Thyroid gland (tissue), 4 donors: ENCODE measurements at regions not wholly inside any gene's neighbourhood (a gene's known extent, or its start where the extent isn't known, plus 50 kb on each side); places are given as distances from the start of the nearest gene placed in this dataset.
"Not testable (repeated sequence)": the region's sequence is repeated elsewhere in the genome, so short reads cannot be mapped to it uniquely, and the experiment has no call there.

Source experiments
- DNase-seq, 2 donors: peaks; one replicate each; pipeline ENCODE4 v3.0.0-alpha.2; 2019
- H3K27ac ChIP-seq, 3 donors: fragments of 200-600 bp; sonication (generic); 1 replicate in 2 of 3; 2 replicates in 1 of 3; pipeline ENCODE4 v1.5.1; 2016 to 2019; ENCODE audit warnings: mild to moderate bottlenecking in 1 of 3, moderate library complexity in 1 of 3
- H3K27me3 ChIP-seq: fragments of 200-600 bp; sonication (generic); one replicate; pipeline ENCODE4 v1.5.1; 2019
- H3K36me3 ChIP-seq, 2 donors: fragments of 200-600 bp; sonication (generic); one replicate each; pipeline ENCODE4 v1.5.1; 2016 to 2019
- H3K4me1 ChIP-seq, 2 donors: fragments of 200-600 bp; sonication (generic); one replicate each; pipeline ENCODE4 v1.5.1; 2017 to 2019
- H3K4me3 ChIP-seq, 3 donors: fragments of 200-600 bp; sonication (generic); replicated peaks in 1 of 3; 1 replicate in 2 of 3; 2 replicates in 1 of 3; pipeline ENCODE4 v1.5.1; 2016; ENCODE audit warnings: mild to moderate bottlenecking in 1 of 3
- H3K9me3 ChIP-seq: fragments of 200-600 bp; sonication (generic); one replicate; pipeline ENCODE4 v1.5.1; 2017
- CTCF ChIP-seq, 6 experiments: fragments of 200-600 bp in 3 of 6; fragments of 450-650 bp in 3 of 6; sonication (generic) in 3 of 6; IDR thresholded peaks; one replicate each; pipeline ENCODE4 v1.5.1; 2016 to 2019; ENCODE audit warnings: antibody characterized with exemption in 6 of 6, mild to moderate bottlenecking in 2 of 6, inconsistent platforms in 1 of 6, moderate library complexity in 1 of 6
- POLR2A ChIP-seq, 2 donors: fragments of 450-650 bp; IDR thresholded peaks; one replicate each; pipeline ENCODE4 v1.6.1; 2017; ENCODE audit warnings: antibody characterized with exemption in 2 of 2, mild to moderate bottlenecking in 2 of 2, moderate library complexity in 1 of 2
- WGBS, 2 donors: methylation state at CpG; one replicate each; pipeline ENCODE4 v1.1.5; 2017; 5-methylcytosine and 5-hydroxymethylcytosine counted together
- intact Hi-C: fragments of 100-400 bp; cut with DNase I; formaldehyde crosslinking; loops from one replicate; pipeline ENCODE4 v1.15.1; 2023

GRCh38 chr10:61016007-61016406, 72.0 kb upstream of the RHOBTB1 start:
- H3K27me3 ChIP-seq = no peaks in the 10 kb centered on the region
- no peaks in the 10 kb centered on the region for H3K36me3 ChIP-seq
- H3K9me3 ChIP-seq = no peaks in the 10 kb centered on the region
- WGBS, 2 donors = 90 to 91% methylated on average over 2 of the region's 2 CpGs
- no peak for DNase-seq
- no peak overlapping the region for H3K27ac ChIP-seq
- TF ChIP-seq CTCF (IDR thresholded peaks at IDR 0.05) = no peak
- no peak for TF ChIP-seq POLR2A (IDR thresholded peaks at IDR 0.05)
- H3K4me1 ChIP-seq = no peaks in the 10 kb centered on the region
- H3K4me3 ChIP-seq = no peak overlapping the region
- intact Hi-C loops = no loop called here

GRCh38 chr10:61010863-61011262, 66.9 kb upstream of the RHOBTB1 start:
- no peaks in the 10 kb centered on the region for H3K27me3 ChIP-seq
- no peak overlapping the region for H3K27ac ChIP-seq
- H3K9me3 ChIP-seq = no peaks in the 10 kb centered on the region
- intact Hi-C loops = no loop called here
- no peaks in the 10 kb centered on the region for H3K36me3 ChIP-seq
- H3K4me1 ChIP-seq = no peaks in the 10 kb centered on the region
- no peak overlapping the region for H3K4me3 ChIP-seq
- DNase-seq = no peak
- 91 to 100% methylated on average over 1 of the region's 1 CpG for WGBS, 2 donors
- TF ChIP-seq POLR2A (IDR thresholded peaks at IDR 0.05) (no peak), CTCF (IDR thresholded peaks at IDR 0.05) (no peak)

- 97 to 98% methylated on average over 3 of the region's 3 CpGs for WGBS, 2 donors
- H3K27ac ChIP-seq, H3K9me3 ChIP-seq, H3K4me3 ChIP-seq, intact Hi-C loops, DNase-seq, H3K36me3 ChIP-seq, H3K27me3 ChIP-seq: not testable (repeated sequence)
- H3K4me1 ChIP-seq = peaks cover 0 to 11% of the 10 kb centered on the region in 2 donors
Observed at GRCh38 chr10:61003069-61003468, 59.1 kb upstream of the RHOBTB1 start.

- DNase-seq = no peak
- no peak overlapping the region for H3K27ac ChIP-seq
- no peaks in the 10 kb centered on the region for H3K9me3 ChIP-seq
- H3K4me3 ChIP-seq = peak overlapping the region in 1 of 3 donors; percentile 26
- no peaks in the 10 kb centered on the region for H3K36me3 ChIP-seq
- TF ChIP-seq CTCF (IDR thresholded peaks at IDR 0.05) (no peak), POLR2A (IDR thresholded peaks at IDR 0.05) (no peak)
- intact Hi-C loops = no loop called here
- H3K27me3 ChIP-seq = no peaks in the 10 kb centered on the region
- WGBS, 2 donors = 43 to 54% methylated on average over 9 to 13 of the region's 18 CpGs
- H3K4me1 ChIP-seq = peaks cover 0 to 11% of the 10 kb centered on the region in 2 donors
Observed at GRCh38 chr10:61001731-61002122, 57.7 kb upstream of the RHOBTB1 start.

- H3K4me3 ChIP-seq = peak overlapping the region in 1 of 3 donors; percentile 26
- no peaks in the 10 kb centered on the region for H3K36me3 ChIP-seq
- peaks cover 0 to 11% of the 10 kb centered on the region in 2 donors for H3K4me1 ChIP-seq
- intact Hi-C loops = no loop called here
- no peaks in the 10 kb centered on the region for H3K27me3 ChIP-seq
- H3K9me3 ChIP-seq = no peaks in the 10 kb centered on the region
- DNase-seq = peak; percentile 11 to 12
- H3K27ac ChIP-seq = no peak overlapping the region
- 17 to 24% methylated on average over 16 to 21 of the region's 78 CpGs for WGBS, 2 donors
- no peak for TF ChIP-seq POLR2A (IDR thresholded peaks at IDR 0.05)
- TF ChIP-seq CTCF (IDR thresholded peaks at IDR 0.05) = no peak
Observed at GRCh38 chr10:61000769-61001730, 57.1 kb upstream of the RHOBTB1 start.
